Endothelial cell of umbilical vein (primary cell): ENCODE measurements at regions not wholly inside any gene's neighbourhood (a gene's known extent, or its start where the extent isn't known, plus 50 kb on each side); places are given as distances from the start of the nearest gene placed in this dataset.

Source experiments
- EZH2 ChIP-seq: IDR thresholded peaks from 2 replicates; pipeline ENCODE4 v1.6.1; 2012; ENCODE audit warnings: borderline replicate concordance, low read depth, mild to moderate bottlenecking, moderate library complexity, low read length, inconsistent platforms; ENCODE audit not compliant: severe bottlenecking
- FOS ChIP-seq: IDR thresholded peaks from 2 replicates; pipeline ENCODE4 v1.6.1; 2011; ENCODE audit warnings: mild to moderate bottlenecking, low read length, moderate library complexity, borderline replicate concordance; ENCODE audit not compliant: insufficient read depth
- GATA2 ChIP-seq: IDR thresholded peaks from 2 replicates; pipeline ENCODE4 v1.7.0; 2011; ENCODE audit warnings: low read depth, mild to moderate bottlenecking, moderate library complexity, mixed read lengths, low read length; ENCODE audit not compliant: insufficient read length, insufficient read depth
- JUN ChIP-seq: IDR thresholded peaks from 2 replicates; pipeline ENCODE4 v1.6.1; 2011; ENCODE audit warnings: borderline replicate concordance, low read depth; ENCODE audit not compliant: insufficient read length, insufficient read depth
- MAX ChIP-seq: IDR thresholded peaks from 2 replicates; pipeline ENCODE4 v1.6.1; 2011; ENCODE audit not compliant: insufficient read depth, insufficient read length
- MYC ChIP-seq: IDR thresholded peaks from one replicate; pipeline ENCODE4 v1.6.1; 2011; ENCODE audit warnings: mild to moderate bottlenecking, low read depth, low read length
- POLR2A ChIP-seq: IDR thresholded peaks from 2 replicates; pipeline ENCODE4 v1.6.1; 2012; ENCODE audit warnings: low read depth, mild to moderate bottlenecking, control low read depth, low read length
- POLR2AphosphoS5 ChIP-seq: IDR thresholded peaks from 2 replicates; pipeline ENCODE4 v1.6.1; 2012; ENCODE audit warnings: low read depth, mild to moderate bottlenecking, control low read depth, low read length, moderate library complexity; ENCODE audit not compliant: insufficient read depth
- TF ChIP-seq, protein P1 (sequence below), 2 donors: IDR thresholded peaks; 1 replicate in 1 of 2; 2 replicates in 1 of 2; pipeline ENCODE4 v1.5.1; 2011; ENCODE audit warnings: low read length in 2 of 2, mild to moderate bottlenecking in 2 of 2, moderate library complexity in 2 of 2, control low read depth in 1 of 2, inconsistent platforms in 1 of 2, low read depth in 1 of 2; ENCODE audit not compliant: insufficient read depth in 1 of 2; ENCODE audit errors: extremely low read depth in 1 of 2

GRCh38 chr9:113682297-113682771 is 193.8 kb upstream of the ZNF618 start:
- TF ChIP-seq, protein P1, sequence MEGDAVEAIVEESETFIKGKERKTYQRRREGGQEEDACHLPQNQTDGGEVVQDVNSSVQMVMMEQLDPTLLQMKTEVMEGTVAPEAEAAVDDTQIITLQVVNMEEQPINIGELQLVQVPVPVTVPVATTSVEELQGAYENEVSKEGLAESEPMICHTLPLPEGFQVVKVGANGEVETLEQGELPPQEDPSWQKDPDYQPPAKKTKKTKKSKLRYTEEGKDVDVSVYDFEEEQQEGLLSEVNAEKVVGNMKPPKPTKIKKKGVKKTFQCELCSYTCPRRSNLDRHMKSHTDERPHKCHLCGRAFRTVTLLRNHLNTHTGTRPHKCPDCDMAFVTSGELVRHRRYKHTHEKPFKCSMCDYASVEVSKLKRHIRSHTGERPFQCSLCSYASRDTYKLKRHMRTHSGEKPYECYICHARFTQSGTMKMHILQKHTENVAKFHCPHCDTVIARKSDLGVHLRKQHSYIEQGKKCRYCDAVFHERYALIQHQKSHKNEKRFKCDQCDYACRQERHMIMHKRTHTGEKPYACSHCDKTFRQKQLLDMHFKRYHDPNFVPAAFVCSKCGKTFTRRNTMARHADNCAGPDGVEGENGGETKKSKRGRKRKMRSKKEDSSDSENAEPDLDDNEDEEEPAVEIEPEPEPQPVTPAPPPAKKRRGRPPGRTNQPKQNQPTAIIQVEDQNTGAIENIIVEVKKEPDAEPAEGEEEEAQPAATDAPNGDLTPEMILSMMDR (IDR thresholded peaks at IDR 0.05; ENCODE audit: extremely low read depth in 1 of 2, insufficient read depth in 1 of 2, low read depth in 1 of 2, low read length in 2 of 2), result peak; percentile 92 to 95
- TF ChIP-seq EZH2, result no peak
- no peak for TF ChIP-seq POLR2A
- TF ChIP-seq JUN, result no peak
- TF ChIP-seq MAX, result no peak
- no peak for TF ChIP-seq POLR2AphosphoS5
- no peak for TF ChIP-seq MYC
- no peak for TF ChIP-seq FOS
- TF ChIP-seq GATA2, result no peak
